K562 (cell line): ENCODE measurements at regions not wholly inside any gene's neighbourhood (a gene's known extent, or its start where the extent isn't known, plus 50 kb on each side); places are given as distances from the start of the nearest gene placed in this dataset.

ENCODE experiments used
- MGA ChIP-seq: fragments of 450-650 bp; IDR thresholded peaks from 2 replicates; pipeline ENCODE4 v1.6.1; 2016; ENCODE audit warnings: mild to moderate bottlenecking, moderate library complexity
- SNIP1 ChIP-seq: fragments of 450-650 bp; IDR thresholded peaks from 2 replicates; pipeline ENCODE4 v1.7.1; 2017; ENCODE audit warnings: low read depth, mild to moderate bottlenecking
- ZNF316 ChIP-seq: fragments of 450-650 bp; IDR thresholded peaks from 2 replicates; pipeline ENCODE4 v1.6.1; 2016
- ZNF318 ChIP-seq, 2 experiments: fragments of 450-650 bp; IDR thresholded peaks; 2 replicates each; pipeline ENCODE4 v1.6.1; 2016; ENCODE audit warnings: mild to moderate bottlenecking in 2 of 2, borderline replicate concordance in 1 of 2, low read depth in 1 of 2, moderate library complexity in 1 of 2
- ZNF780A ChIP-seq: fragments of 250-450 bp; sonication (Bioruptor Pico); IDR thresholded peaks from 2 replicates; pipeline ENCODE4 v1.5.0; 2021; ENCODE audit warnings: mild to moderate bottlenecking

- TF ChIP-seq ZNF318 (IDR thresholded peaks at IDR 0.05; ENCODE audit: borderline replicate concordance in 1 of 2, low read depth in 1 of 2) (peak in 1 of 2 experiments; percentile 84; a peak in 1 of 4 replicates), MGA (no peak), ZNF780A (no peak), SNIP1 (no peak), ZNF316 (peak; percentile 79)
Observed at GRCh38 chr16:85535352-85536072, 77.6 kb upstream of the GSE1 start (continued).
